GM12873 (cell line): ENCODE measurements at regions not wholly inside any gene's neighbourhood (a gene's known extent, or its start where the extent isn't known, plus 50 kb on each side); places are given as distances from the start of the nearest gene placed in this dataset.

Experiments used
- TF ChIP-seq, protein P1 (sequence below): IDR thresholded peaks from 2 replicates; pipeline ENCODE4 v1.5.1; 2012; ENCODE audit warnings: low read depth, mild to moderate bottlenecking, moderate library complexity, low read length, control low read depth; ENCODE audit not compliant: insufficient read depth; ENCODE audit errors: missing control alignments

DNA sequence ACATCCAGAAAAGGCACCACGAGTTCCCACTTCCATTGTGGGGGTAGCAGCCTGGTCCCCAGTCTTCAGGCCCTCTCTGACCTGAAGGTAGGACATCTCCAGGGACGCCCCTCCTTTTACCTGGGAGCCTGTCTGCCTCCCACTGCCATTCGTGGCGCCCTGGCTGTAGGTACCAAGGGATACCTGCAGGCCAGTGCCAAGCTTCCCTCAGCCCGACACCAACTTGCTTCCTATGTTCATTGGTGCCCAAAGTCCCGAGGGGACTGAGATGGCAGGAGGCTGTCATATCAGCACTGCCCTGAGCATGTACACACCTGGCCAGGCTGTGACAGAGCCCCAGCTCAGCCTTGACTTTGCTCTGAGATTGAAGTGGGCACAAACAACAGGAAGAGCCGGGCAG is 137.3 kb upstream of the CNTN3 start:
- TF ChIP-seq, protein P1, sequence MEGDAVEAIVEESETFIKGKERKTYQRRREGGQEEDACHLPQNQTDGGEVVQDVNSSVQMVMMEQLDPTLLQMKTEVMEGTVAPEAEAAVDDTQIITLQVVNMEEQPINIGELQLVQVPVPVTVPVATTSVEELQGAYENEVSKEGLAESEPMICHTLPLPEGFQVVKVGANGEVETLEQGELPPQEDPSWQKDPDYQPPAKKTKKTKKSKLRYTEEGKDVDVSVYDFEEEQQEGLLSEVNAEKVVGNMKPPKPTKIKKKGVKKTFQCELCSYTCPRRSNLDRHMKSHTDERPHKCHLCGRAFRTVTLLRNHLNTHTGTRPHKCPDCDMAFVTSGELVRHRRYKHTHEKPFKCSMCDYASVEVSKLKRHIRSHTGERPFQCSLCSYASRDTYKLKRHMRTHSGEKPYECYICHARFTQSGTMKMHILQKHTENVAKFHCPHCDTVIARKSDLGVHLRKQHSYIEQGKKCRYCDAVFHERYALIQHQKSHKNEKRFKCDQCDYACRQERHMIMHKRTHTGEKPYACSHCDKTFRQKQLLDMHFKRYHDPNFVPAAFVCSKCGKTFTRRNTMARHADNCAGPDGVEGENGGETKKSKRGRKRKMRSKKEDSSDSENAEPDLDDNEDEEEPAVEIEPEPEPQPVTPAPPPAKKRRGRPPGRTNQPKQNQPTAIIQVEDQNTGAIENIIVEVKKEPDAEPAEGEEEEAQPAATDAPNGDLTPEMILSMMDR: no peak

DNA sequence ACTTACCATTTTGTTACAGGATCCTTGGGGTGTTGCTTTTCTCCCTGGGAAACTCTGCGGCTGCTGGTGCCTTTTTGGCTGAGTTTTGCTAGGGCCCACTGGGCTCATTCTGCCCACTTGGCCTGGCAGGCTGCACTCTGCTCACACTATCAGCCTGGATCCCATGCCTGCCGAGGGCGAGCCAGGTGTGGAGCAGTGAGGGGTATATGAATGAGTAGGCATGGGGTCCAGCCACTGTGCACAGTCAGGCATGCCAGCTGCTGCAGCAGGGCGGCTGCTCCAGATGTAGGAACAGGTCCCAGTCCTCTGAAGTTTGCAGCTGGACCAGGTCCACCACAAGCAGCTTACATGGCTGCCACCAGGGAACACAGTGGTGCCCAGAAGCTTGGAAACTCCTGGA is 136.4 kb upstream of the CNTN3 start:
- TF ChIP-seq, protein P1: no peak

DNA sequence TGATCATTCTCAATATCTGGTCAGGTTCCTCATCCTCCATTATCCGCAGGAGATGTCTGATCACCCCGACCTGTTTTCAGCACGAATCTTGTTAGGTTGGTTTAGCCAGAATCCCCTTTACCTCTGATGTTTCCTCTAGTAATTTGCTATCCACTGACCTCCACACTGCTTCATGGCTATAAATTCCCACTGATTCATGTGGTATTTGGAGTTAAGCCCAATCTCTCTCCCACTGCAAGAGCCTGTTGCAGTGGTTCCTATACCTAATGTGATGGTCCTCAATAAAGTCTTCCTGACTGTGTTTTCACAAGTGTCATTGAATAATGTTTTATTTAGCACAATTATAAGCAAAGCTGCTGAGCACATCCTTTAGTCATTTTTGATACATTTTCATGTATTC is 124.8 kb upstream of the CNTN3 start:
- TF ChIP-seq, protein P1: no peak

DNA sequence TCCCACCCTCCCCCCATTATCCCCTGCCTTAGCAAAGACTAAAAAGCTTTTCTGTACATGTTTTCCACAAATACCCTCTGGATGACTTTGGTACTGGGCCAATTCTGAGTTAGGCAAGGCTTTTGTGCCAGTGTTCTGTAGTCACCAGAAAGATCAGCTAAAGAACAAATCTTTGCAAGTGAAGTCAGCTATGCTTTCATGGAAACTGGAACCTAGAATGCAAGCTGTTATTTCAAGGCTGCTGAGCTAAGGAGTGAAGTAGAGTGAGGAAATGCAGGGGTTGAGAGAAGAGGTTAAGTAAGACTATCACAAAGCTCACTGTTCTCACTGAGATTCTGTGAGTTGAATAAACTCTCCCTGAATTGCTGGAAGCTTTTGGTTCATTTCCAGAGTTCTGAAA is 107.8 kb upstream of the CNTN3 start:
- TF ChIP-seq, protein P1: no peak

DNA sequence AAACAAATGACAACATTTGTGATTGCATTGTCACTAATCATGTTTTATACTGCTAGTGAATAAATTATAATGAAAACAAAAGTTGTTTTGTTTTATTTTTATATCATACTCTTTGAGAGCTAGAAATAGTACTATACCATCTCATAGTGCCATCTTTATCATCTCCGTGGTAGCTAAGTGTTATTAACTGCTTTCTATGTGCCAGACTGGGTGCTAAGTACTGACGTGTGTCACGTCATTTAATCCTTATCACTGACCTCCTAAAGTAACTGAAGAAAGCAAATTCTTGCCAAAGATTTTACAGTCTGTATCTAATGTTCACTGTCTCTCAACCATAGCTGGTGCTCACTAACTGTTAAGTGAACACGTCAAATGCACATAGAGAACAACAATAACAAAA is 99.5 kb upstream of the CNTN3 start:
- TF ChIP-seq, protein P1: no peak

DNA sequence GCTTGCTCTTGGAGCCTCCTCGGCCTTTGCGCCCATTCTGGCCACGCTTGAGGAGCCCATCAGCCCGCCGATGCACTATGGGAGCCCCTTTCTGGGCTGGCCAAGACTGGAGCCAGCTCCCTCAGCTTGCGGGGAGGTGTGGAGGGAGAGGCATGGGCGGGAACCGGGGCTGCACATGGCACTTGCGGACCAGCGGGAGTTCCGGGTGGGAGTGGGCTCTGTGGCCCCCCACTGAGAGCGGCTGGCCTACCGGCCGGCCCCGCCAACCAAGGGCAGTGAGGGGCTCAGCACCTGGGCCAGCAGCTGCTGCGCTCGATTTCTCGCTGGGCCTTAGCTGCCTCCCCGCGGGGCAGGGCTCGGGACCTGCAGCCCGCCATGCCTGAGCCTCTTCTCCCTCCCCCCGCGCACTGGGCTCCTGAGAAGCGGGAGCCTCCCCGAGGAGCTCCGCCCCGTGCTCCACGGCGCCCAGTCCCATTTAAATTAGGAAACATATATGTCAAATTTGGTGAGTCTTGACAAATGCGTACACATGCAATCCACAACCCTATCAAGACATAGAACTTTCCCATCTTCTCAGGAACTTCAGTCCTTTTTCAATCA is 97.6 kb upstream of the CNTN3 start:
- TF ChIP-seq, protein P1: no peak

DNA sequence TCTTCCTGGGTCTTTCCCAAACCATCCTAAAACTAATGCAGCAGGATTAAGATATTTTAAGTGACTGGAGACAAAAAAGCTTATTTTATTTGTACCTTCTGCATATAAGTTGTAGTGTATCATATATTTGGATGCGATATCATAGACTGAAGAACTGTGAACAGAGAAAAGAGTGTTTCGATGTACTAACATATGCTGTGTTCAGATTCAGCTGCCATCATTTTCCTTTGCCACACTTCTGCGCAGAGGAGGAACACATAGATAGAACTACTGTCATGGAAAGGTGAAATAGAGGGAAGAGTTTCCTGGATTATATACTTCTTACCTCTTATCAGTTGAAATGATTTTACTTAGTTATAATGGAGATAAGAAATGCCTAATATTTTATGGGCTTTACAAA is 95.5 kb upstream of the CNTN3 start:
- TF ChIP-seq, protein P1: no peak
